GM19395 (cell line): ENCODE measurements at regions not wholly inside any gene's neighbourhood (a gene's known extent, or its start where the extent isn't known, plus 50 kb on each side); places are given as distances from the start of the nearest gene placed in this dataset.

Experiments used
- ATAC-seq: cut with Tn5 transposase; IDR thresholded peaks from one replicate; pipeline ENCODE4 v1.9.1; 2021; ENCODE audit warnings: mild to moderate bottlenecking, moderate library complexity; ENCODE audit not compliant: unreplicated experiment

DNA sequence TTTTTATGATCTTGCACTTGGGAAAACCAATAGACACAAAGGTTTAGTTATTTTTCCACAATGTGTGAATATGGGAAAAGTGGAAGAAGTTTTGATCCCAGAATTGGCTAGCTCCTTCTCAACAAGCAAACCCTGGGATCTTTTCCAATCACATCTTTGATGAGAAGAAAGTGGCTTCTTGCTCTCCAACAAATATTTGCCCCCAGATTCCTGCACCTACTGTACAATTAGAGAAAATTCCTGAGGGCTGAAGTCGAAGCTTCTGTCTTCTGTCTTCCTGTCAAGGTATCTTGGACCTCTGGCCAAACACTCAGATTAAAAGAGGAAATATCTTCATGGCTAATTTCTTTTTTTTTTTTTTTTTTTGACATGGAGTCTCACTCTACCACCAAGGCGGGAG, 113.1 kb upstream of the SLC45A1 start:
- ATAC-seq = no peak

DNA sequence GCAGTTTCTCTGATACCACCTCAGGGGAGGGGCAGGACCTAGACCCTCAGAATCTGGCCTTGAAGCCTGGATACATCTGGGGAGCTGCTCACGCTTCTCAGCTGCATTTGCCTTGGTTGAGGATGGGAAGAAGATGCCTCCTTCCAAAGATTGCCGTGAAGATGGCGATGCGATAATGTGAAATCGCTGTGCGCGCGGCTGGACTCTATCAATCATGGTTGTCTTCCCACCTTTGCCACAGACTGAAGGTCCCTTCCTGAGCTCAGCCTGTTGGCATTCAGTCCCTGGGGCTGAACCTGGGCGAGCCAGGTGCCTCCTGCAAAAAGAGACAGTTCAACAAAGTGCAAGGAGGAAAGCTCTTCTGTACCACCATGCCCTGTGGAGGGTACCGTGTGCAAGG, 114.4 kb upstream of the SLC45A1 start:
- ATAC-seq = no peak

DNA sequence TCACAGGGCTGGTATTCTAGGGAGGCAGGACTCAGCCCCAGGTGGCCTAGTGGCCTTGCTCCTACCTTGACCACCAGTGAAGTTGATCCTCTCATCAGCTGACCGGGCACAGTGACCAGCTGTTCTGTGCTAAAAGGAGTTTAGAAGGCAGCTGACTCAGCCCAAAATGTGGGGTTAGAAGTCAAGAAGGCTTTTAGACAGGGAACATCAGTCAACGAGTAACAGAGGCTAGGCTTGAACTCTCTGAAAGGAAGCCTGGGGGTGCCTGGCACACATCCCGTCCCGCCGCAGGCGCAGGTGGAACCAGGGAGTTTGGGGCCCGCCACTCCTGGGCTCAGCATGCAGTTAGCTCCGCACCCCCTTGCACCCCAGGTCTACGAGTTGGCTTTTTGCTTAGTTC, 114.9 kb upstream of the SLC45A1 start:
- ATAC-seq = no peak

- ATAC-seq = no peak
These were observed 115.6 kb upstream of the SLC45A1 start for GRCh38 chr1:8202182-8202905.

DNA sequence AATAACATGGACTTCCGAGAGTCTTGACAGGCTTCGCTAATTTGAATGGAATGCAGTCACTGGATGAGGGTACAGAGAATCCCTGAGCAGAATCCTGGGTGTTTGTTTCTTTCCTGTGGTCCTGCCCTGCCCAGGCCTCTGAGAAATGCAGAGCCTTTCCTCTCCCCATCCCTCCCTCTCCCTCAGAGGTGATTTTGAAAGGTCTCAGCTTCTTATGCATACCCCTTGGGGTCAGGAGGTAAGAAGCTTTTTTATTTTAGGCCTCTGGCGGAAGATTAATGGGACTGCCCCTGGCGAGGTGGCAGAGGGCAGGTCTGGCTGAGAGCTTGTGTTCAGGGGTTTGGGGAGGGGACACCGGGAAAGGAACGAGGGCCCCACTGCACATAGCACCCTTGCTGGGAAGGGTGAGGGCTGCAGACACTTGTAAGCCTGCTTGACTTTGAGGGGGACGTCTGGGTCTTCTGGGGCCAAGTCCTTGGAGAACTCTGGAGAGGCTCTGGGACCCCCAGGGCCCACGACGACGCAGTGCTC, 116.5 kb upstream of the SLC45A1 start:
- no peak for ATAC-seq

GRCh38 chr1:8200317-8201115, 117.4 kb upstream of the SLC45A1 start:
- ATAC-seq = no peak

DNA sequence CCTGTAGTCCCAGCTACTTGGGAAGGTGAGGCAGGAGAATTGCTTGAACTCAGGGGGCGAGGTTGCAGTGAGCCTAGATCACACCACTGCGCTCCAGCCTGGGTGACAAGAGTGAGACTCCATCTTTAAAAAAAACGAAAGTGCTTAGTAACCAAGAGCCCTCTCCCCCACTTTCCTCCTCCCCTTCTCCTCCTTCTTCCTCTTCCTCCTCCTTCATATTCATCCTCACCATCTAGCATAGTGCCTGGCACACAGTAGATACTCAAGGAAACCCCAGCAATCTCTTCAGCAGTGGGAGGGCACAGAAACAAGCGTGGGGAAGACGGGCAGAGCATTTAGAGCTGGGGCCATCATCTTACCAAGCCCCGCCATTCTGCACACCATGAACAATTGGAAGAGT, 119.4 kb upstream of the SLC45A1 start:
- no peak for ATAC-seq

GRCh38 chr1:8197493-8198282, 120.2 kb upstream of the SLC45A1 start:
- ATAC-seq = no peak

DNA sequence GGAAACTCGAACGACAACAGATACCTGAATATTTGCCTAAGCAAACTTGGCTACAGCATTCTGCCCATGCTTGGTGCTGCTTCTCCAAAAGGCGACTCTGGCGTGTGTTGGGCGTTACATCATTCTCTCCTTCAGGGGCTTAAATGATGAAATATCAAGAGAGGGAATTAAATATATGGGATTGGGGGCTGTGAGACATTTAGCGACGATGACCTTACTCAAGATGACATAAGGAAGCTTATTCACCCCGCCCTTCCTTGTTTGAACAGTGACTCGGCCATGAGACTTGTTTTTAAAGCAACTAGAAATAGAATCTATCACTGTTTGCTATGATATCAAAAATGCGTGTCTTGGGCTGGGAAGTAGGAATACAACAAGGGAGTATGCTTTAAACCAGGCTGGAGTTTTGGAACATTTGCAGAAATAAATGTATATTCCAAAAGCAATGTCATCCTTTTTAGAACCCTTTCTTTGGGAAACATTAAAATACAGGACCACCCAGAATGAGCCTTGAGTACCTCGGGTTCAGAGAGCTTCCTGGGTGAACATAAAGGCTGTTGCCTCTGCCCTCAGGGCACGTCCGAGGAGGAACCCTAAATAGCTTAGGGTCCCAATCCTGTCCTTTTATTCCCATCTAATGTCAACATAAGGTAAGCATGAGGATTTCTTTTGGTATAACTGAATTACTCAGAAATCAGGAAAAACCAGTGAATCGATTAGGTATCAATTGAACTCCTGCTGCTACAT, 123.3 kb upstream of the SLC45A1 start:
- no peak for ATAC-seq

- no peak for ATAC-seq
These were observed 124.0 kb upstream of the SLC45A1 start for GRCh38 chr1:8193840-8194406.

- no peak for ATAC-seq
These were observed 126.4 kb upstream of the SLC45A1 start for GRCh38 chr1:8191474-8191873.

DNA sequence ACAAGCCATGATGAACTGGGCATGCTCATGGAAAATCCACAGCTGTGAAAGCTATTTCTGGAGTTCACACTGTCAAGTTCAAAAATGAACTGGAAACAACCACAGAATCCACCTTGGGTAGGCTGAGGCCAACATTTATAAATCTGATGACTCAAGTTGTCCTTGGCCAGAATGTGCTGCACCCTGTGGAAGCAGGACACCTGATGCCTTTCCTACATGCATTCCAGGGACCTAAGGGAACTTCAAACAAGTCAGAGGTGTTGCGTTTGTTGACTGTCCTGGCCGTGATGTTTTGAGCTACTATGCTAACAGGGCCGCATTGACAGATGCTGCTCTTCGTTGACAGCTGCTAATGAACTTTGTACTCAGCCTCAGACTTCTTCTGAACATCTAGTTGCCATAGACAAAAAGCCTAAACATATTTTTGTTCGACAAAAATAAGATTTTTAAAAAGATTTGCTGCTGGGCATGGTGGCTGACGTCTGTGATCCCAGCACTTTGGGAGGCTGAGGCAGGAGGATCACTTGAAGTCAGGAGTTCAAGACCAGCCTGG, 127.9 kb upstream of the SLC45A1 start:
- ATAC-seq = no peak

DNA sequence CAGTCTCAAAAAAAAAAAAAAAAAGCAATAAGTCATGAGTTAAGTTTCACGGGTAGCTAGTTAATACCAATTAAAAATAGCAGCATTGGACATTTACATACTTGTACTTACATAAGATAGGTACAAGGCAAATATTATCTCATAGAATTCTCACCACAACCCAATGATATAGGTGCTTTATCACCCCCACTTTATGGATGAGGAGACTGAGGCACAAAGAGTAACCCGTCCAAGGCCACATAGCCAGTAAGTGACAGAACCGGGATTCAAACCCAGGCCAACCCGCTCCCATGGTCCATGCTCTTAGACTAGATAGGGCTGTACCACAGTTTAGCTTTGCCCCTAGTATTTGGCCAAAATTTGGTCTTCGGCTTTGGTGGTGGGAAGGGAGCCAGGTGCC, 132.5 kb upstream of the SLC45A1 start:
- ATAC-seq = no peak

DNA sequence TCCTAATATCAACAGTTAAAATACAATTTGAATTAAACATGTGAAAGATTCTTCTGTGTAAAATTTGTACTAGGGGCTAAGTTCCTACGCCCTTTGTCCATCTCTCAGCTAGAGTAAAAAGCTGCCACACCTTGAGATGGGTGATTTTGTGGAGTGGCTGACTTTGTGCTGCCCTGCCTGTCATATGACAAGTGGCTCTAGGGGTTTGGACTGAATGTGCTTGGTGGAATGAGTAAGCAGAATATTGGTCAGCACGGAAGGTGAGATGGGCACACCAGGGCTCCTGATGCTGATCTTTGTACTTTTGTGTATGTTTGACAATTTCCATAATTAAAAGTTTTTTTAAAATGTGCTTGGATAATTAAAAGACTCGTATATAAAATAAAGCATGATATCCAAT, 133.6 kb upstream of the SLC45A1 start:
- ATAC-seq = no peak

GRCh38 chr1:8182034-8182761, 135.7 kb upstream of the SLC45A1 start:
- peak; percentile 95 for ATAC-seq

DNA sequence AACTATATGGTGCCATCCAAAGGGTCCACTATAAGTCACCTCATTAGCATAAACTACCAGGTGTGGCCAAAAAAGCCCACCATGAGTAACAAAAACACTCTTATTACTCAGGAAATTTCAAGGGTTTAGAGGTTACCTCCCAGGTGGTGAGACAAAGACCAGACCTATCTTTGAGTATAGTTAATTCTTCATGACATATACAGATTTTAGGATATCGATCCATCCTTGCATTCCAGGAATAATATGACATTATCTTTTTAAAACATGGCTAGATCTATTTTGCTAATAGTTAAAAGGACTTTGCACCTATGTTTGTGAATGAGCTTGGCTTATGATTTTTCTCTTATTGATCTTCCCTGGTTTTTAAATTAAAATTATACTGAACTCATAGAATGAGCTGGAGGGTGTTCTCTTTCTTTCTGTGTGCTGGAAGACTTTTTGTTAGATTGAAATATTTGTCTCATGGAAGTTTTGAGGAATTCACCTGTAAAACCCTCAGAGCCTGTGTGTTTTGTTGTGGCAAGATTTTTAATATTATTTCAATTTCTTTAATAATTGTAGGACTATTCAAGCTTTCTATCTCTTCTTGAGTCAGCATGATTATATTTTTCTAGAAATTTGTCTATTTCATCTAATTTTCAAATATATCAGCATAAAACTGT, 138.7 kb upstream of the SLC45A1 start:
- ATAC-seq = no peak

DNA sequence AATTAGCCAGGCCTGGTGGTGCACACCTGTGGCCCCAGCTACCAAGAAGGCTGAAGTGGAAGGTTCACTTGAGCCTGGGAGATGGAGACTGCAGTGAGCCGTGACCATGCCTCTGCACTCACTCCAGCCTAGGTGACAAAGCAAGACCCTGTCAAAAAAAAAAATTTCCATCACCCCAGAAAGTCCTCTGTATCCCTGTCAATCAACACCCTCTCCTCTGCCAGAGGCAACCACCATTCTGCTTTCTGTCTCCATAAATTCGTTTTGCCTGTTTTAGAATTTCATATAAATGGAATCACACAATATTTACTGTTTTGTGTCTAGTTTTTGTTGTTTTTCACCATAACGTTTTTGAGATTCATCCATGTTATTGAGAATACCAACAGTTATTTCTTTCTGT, 141.6 kb upstream of the SLC45A1 start:
- no peak for ATAC-seq

DNA sequence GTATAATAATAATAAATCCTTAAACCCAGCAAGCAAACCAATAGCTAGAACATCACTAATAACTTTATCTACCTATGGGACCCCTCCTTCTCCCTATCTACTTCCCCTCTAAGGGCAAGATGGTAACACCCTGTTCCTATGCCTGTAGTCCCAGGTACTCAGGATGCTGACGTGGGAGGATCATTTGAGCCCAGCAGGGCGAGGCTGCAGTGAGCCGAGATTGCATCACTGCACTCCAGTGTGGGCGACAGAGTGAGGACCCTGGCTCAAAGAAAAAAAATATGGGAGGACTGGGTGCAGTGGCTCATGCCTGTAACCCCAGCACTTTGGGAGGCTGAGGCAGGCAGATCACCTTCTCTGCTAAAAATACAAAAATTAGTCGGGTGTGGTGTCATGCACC, 143.1 kb upstream of the SLC45A1 start:
- no peak for ATAC-seq
